ENCODE measurements at regions not wholly inside any gene's neighbourhood (a gene's known extent, or its start where the extent isn't known, plus 50 kb on each side); places are given as distances from the start of the nearest gene placed in this dataset.
"Not testable (repeated sequence)": the region's sequence is repeated elsewhere in the genome, so short reads cannot be mapped to it uniquely, and the experiment has no call there.

- not testable (repeated sequence) for TF ChIP-seq FEZF1 (tag by site-specific recombination; IDR thresholded peaks at IDR 0.05); ZNF580 (tag by site-specific recombination; IDR thresholded peaks at IDR 0.05); CTCF (tag by site-specific recombination; IDR thresholded peaks at IDR 0.05); ZNF37A (tag by site-specific recombination; IDR thresholded peaks at IDR 0.05); ZNF121 (tag by site-specific recombination; IDR thresholded peaks at IDR 0.05); ZNF274 (IDR thresholded peaks at IDR 0.05; ENCODE audit: low read length); ZNF274 (tag by site-specific recombination; IDR thresholded peaks at IDR 0.05; ENCODE audit: borderline replicate concordance); GLI2 (tag by site-specific recombination; IDR thresholded peaks at IDR 0.05; ENCODE audit: borderline replicate concordance, low read depth); ZNF23 (tag by site-specific recombination; IDR thresholded peaks at IDR 0.05; ENCODE audit: borderline replicate concordance)
These were observed 138.3 kb downstream of the TPBG start for GRCh38 chr6:82501901-82502300.

Measured in HEK293 (cell line).